Keratinocyte (primary cell): ENCODE measurements at regions not wholly inside any gene's neighbourhood (a gene's known extent, or its start where the extent isn't known, plus 50 kb on each side); places are given as distances from the start of the nearest gene placed in this dataset.

Experiments used
- DNase-seq: peaks from one replicate; pipeline ENCODE4 v3.0.0-alpha.2; 2011; ENCODE audit warnings: low read depth, missing footprints, low spot score
- FAIRE-seq: peaks from 2 replicates; lab custom pipeline; 2011; peaks lifted over from hg19 to GRCh38; lab: Jason Lieb, UNC
- H2AFZ ChIP-seq: 2 replicates; pipeline ENCODE4 v1.6.0; 2012; ENCODE audit warnings: low read length, control low read depth, inconsistent platforms; ENCODE audit not compliant: control insufficient read depth
- H3K27ac ChIP-seq: 2 replicates; pipeline ENCODE4 v1.5.1; 2011; ENCODE audit warnings: low read length; ENCODE audit not compliant: control insufficient read depth, insufficient read depth
- H3K27me3 ChIP-seq: 3 replicates; pipeline ENCODE4 v1.6.0; 2011; ENCODE audit warnings: low read length; ENCODE audit not compliant: control insufficient read depth, insufficient read depth; ENCODE audit errors: extremely low read depth
- H3K36me3 ChIP-seq, 2 experiments: 2 replicates in 1 of 2; 3 replicates in 1 of 2; pipeline ENCODE4 v1.5.1; 2011; ENCODE audit warnings: low read length in 2 of 2, mild to moderate bottlenecking in 1 of 2; ENCODE audit not compliant: control insufficient read depth in 2 of 2, insufficient read depth in 2 of 2; ENCODE audit errors: extremely low read depth in 1 of 2
- H3K4me1 ChIP-seq: 3 replicates; pipeline ENCODE4 v1.5.1; 2011; ENCODE audit warnings: low read length; ENCODE audit not compliant: control insufficient read depth, insufficient read depth; ENCODE audit errors: extremely low read depth
- H3K4me2 ChIP-seq: 3 replicates; pipeline ENCODE4 v1.6.0; 2011; ENCODE audit warnings: low read depth, low read length; ENCODE audit not compliant: control insufficient read depth, insufficient read depth; ENCODE audit errors: extremely low read depth
- H3K4me3 ChIP-seq, 3 experiments: fragments of 200-600 bp in 1 of 3; sonication (generic) in 1 of 3; 2 replicates in 2 of 3; 3 replicates in 1 of 3; pipeline ENCODE4 v1.5.1; 2011 to 2016; ENCODE audit warnings: low read length in 3 of 3, mild to moderate bottlenecking in 3 of 3, control low read depth in 2 of 3, inconsistent platforms in 1 of 3, low read depth in 1 of 3, mixed read lengths in 1 of 3, mixed run types in 1 of 3, moderate library complexity in 1 of 3; ENCODE audit not compliant: control insufficient read depth in 2 of 3, insufficient read depth in 2 of 3; ENCODE audit errors: extremely low read depth in 1 of 3
- H3K79me2 ChIP-seq: 2 replicates; pipeline ENCODE4 v1.6.0; 2012; ENCODE audit warnings: low read length; ENCODE audit not compliant: control insufficient read depth, insufficient read depth
- H3K9ac ChIP-seq: 3 replicates; pipeline ENCODE4 v1.6.0; 2011; ENCODE audit warnings: low read length; ENCODE audit not compliant: control insufficient read depth, insufficient read depth; ENCODE audit errors: extremely low read depth
- H3K9me1 ChIP-seq: 3 replicates; pipeline ENCODE4 v1.6.0; 2011; ENCODE audit warnings: low read length; ENCODE audit not compliant: control insufficient read depth, insufficient read depth; ENCODE audit errors: extremely low read depth
- H3K9me3 ChIP-seq: 2 replicates; pipeline ENCODE4 v1.5.1; 2012; ENCODE audit warnings: low read depth, low read length; ENCODE audit not compliant: control insufficient read depth
- H4K20me1 ChIP-seq: 3 replicates; pipeline ENCODE4 v1.6.0; 2011; ENCODE audit warnings: low read length; ENCODE audit not compliant: control insufficient read depth, insufficient read depth; ENCODE audit errors: extremely low read depth
- EZH2 ChIP-seq: IDR thresholded peaks from one replicate; pipeline ENCODE4 v1.6.1; 2012; ENCODE audit warnings: inconsistent platforms, mild to moderate bottlenecking, low read length, moderate library complexity
- dilution Hi-C: fragments of 300-500 bp; cut with MboI; formaldehyde crosslinking; loops from one replicate; pipeline ENCODE4 v1.7.0; 2020; ENCODE audit warnings: low sequenced_read_pairs; ENCODE audit not compliant: extremely low pct_ligation_motif_present
- TF ChIP-seq, protein P1 (sequence below), 3 experiments: IDR thresholded peaks in 1 of 3; conservative IDR thresholded peaks in 1 of 3; optimal IDR thresholded peaks in 1 of 3; 2 replicates in 2 of 3; 3 replicates in 1 of 3; pipeline versions ENCODE3 to v1.5.1; 2011; ENCODE audit warnings: low read length in 3 of 3, mild to moderate bottlenecking in 3 of 3, moderate library complexity in 2 of 3, control low read depth in 1 of 3, inconsistent platforms in 1 of 3; ENCODE audit not compliant: insufficient read depth in 2 of 3; ENCODE audit errors: extremely low read depth in 1 of 3

DNA sequence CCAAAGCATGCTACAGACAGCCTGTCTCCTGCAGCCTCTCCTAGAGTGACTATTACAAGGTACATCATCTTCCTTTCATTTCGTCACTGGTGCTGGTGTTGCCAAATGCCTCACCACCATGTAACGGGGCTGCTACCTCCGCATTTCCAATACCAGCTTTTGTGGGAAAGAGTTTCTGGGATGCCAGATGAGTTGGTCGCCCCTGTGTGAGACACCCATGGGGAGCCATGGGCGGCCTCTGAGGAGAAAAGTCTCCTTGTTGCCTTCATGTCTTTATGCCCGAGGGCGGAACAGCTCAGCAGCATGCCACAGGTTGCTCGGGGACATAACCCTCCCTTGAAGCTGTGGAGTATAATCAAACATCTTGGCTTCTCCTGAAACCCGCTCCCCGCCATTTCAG, 169.6 kb downstream of the THBS2 start:
- H3K36me3 ChIP-seq, result no peaks in the 10 kb centered on the region
- no peak for FAIRE-seq

DNA sequence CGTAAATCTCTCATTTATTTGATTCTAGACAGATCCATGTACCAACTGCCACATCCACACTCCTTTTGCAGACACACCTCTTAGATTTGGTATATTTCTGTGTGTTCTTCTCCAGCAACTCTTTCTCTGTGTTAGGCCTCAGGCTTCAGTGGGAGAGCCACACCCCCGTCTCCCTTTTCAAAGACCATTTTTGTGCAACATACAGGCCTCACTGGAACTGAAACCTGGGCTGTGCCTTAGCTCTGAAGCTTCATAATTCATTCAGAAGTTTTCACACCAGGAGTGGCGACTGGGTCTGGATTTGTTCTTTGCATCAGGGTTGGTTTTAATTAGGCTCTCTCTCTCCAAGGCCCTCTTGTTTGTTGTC, 170.2 kb downstream of the THBS2 start:
- no peaks in the 10 kb centered on the region for H3K79me2 ChIP-seq
- no peaks in the 10 kb centered on the region for H3K9me1 ChIP-seq
- H4K20me1 ChIP-seq, result no peaks in the 10 kb centered on the region
- dilution Hi-C loops, result no loop called here
- no peaks in the 10 kb centered on the region for H3K27me3 ChIP-seq
- H3K4me3 ChIP-seq, result no peak overlapping the region
- no peaks in the 10 kb centered on the region for H3K9me3 ChIP-seq
- no peak overlapping the region for H3K4me2 ChIP-seq
- TF ChIP-seq EZH2, result no peak
- TF ChIP-seq, protein P1, sequence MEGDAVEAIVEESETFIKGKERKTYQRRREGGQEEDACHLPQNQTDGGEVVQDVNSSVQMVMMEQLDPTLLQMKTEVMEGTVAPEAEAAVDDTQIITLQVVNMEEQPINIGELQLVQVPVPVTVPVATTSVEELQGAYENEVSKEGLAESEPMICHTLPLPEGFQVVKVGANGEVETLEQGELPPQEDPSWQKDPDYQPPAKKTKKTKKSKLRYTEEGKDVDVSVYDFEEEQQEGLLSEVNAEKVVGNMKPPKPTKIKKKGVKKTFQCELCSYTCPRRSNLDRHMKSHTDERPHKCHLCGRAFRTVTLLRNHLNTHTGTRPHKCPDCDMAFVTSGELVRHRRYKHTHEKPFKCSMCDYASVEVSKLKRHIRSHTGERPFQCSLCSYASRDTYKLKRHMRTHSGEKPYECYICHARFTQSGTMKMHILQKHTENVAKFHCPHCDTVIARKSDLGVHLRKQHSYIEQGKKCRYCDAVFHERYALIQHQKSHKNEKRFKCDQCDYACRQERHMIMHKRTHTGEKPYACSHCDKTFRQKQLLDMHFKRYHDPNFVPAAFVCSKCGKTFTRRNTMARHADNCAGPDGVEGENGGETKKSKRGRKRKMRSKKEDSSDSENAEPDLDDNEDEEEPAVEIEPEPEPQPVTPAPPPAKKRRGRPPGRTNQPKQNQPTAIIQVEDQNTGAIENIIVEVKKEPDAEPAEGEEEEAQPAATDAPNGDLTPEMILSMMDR (optimal IDR thresholded peaks at IDR 0.05 in 1 of 3, IDR thresholded peaks at IDR 0.05 in 1 of 3, conservative IDR thresholded peaks at IDR 0.05 in 1 of 3; ENCODE audit: extremely low read depth in 1 of 3, insufficient read depth in 2 of 3, low read length in 3 of 3), result no peak
- no peak for FAIRE-seq
- peaks cover 5% of the 10 kb centered on the region for H3K4me1 ChIP-seq
- no peak overlapping the region for H3K27ac ChIP-seq
- H3K36me3 ChIP-seq, result no peaks in the 10 kb centered on the region
- no peak overlapping the region for H3K9ac ChIP-seq
- DNase-seq, result no peak
- no peak overlapping the region for H2AFZ ChIP-seq

More for the DNA sequence above, 169.6 kb downstream of the THBS2 start:
- dilution Hi-C loops, result no loop called here
- H3K79me2 ChIP-seq, result no peaks in the 10 kb centered on the region
- DNase-seq, result no peak
- no peaks in the 10 kb centered on the region for H3K9me1 ChIP-seq
- H3K27ac ChIP-seq, result no peak overlapping the region
- H4K20me1 ChIP-seq, result no peaks in the 10 kb centered on the region
- no peak overlapping the region for H3K4me3 ChIP-seq
- no peak overlapping the region for H3K4me2 ChIP-seq
- H2AFZ ChIP-seq, result no peak overlapping the region
- TF ChIP-seq, protein P1 (optimal IDR thresholded peaks at IDR 0.05 in 1 of 3, IDR thresholded peaks at IDR 0.05 in 1 of 3, conservative IDR thresholded peaks at IDR 0.05 in 1 of 3; ENCODE audit: extremely low read depth in 1 of 3, insufficient read depth in 2 of 3, low read length in 3 of 3), result no peak
- TF ChIP-seq EZH2, result no peak
- peaks cover 5% of the 10 kb centered on the region for H3K4me1 ChIP-seq
- no peaks in the 10 kb centered on the region for H3K27me3 ChIP-seq
- H3K9ac ChIP-seq, result no peak overlapping the region
- H3K9me3 ChIP-seq, result no peaks in the 10 kb centered on the region
